H1 (cell line): ENCODE measurements at regions not wholly inside any gene's neighbourhood (a gene's known extent, or its start where the extent isn't known, plus 50 kb on each side); places are given as distances from the start of the nearest gene placed in this dataset.

ENCODE experiments used
- BRCA1 ChIP-seq: IDR thresholded peaks from 2 replicates; pipeline ENCODE4 v1.6.1; 2012; ENCODE audit warnings: low read depth, low read length, improper control_type of control experiment
- CEBPB ChIP-seq: IDR thresholded peaks from 2 replicates; pipeline ENCODE4 v1.6.1; 2012; ENCODE audit warnings: low read depth, low read length
- CHD7 ChIP-seq: fragments of 300-600 bp; sonication (generic); IDR thresholded peaks from 2 replicates; pipeline ENCODE4 v1.7.1; 2012; ENCODE audit warnings: low read length, moderate library complexity, mild to moderate bottlenecking, inconsistent platforms; ENCODE audit not compliant: insufficient replicate concordance
- CTBP2 ChIP-seq: IDR thresholded peaks from 2 replicates; pipeline ENCODE4 v1.7.0; 2011; ENCODE audit warnings: borderline replicate concordance, mild to moderate bottlenecking, moderate library complexity, mixed read lengths, low read length; ENCODE audit not compliant: insufficient read depth, insufficient read length
- EGR1 ChIP-seq: IDR thresholded peaks from 2 replicates; pipeline ENCODE4 v1.6.1; 2011; ENCODE audit warnings: low read depth, low read length, borderline replicate concordance
- HDAC2 ChIP-seq, 2 experiments: fragments of 300-600 bp in 1 of 2; sonication (generic) in 1 of 2; IDR thresholded peaks; 2 replicates each; pipeline ENCODE4 v1.6.1; 2011 to 2012; ENCODE audit warnings: low read depth in 2 of 2, low read length in 2 of 2, mild to moderate bottlenecking in 2 of 2, moderate library complexity in 2 of 2, borderline replicate concordance in 1 of 2, inconsistent platforms in 1 of 2
- JUN ChIP-seq: IDR thresholded peaks from 2 replicates; pipeline ENCODE4 v1.6.1; 2011; ENCODE audit warnings: low read depth, mild to moderate bottlenecking, improper control_type of control experiment, low read length
- POLR2AphosphoS5 ChIP-seq: IDR thresholded peaks from 2 replicates; pipeline ENCODE4 v1.6.1; 2011; ENCODE audit warnings: low read depth, low read length

- TF ChIP-seq CHD7 (no peak), CEBPB (no peak), CTBP2 (no peak), JUN (no peak), HDAC2 (IDR thresholded peaks at IDR 0.05; ENCODE audit: borderline replicate concordance in 1 of 2, low read depth in 2 of 2, low read length in 2 of 2) (no peak), BRCA1 (no peak), POLR2AphosphoS5 (no peak), EGR1 (no peak)
These were observed 187.2 kb upstream of the AJAP1 start (continued) for GRCh38 chr1:4467241-4467640.
